Endodermal cell (in vitro differentiated cells): ENCODE measurements at regions not wholly inside any gene's neighbourhood (a gene's known extent, or its start where the extent isn't known, plus 50 kb on each side); places are given as distances from the start of the nearest gene placed in this dataset.

Experiments
- DNase-seq: peaks from one replicate; pipeline ENCODE4 v3.0.0-alpha.2; 2017
- H3K27ac ChIP-seq: 2 replicates; pipeline ENCODE4 v1.5.1; 2013; ENCODE audit warnings: mild to moderate bottlenecking, low read depth, low read length, moderate library complexity
- H3K27me3 ChIP-seq: 2 replicates; pipeline ENCODE4 v1.6.1; 2013; ENCODE audit warnings: mild to moderate bottlenecking, low read length, moderate library complexity; ENCODE audit not compliant: insufficient read depth, control insufficient read depth, poor library complexity, severe bottlenecking
- H3K36me3 ChIP-seq: 2 replicates; pipeline ENCODE4 v1.7.0; 2013; ENCODE audit warnings: mild to moderate bottlenecking, low read length, moderate library complexity; ENCODE audit not compliant: control insufficient read depth, insufficient read depth
- H3K4me1 ChIP-seq: one replicate; pipeline ENCODE4 v1.7.0; 2013; ENCODE audit warnings: low read length; ENCODE audit not compliant: control insufficient read depth, insufficient read depth
- H3K4me3 ChIP-seq: 2 replicates; pipeline ENCODE4 v1.5.1; 2013; ENCODE audit warnings: mild to moderate bottlenecking, low read length, moderate library complexity
- H3K9ac ChIP-seq: 2 replicates; pipeline ENCODE4 v1.6.1; 2013; ENCODE audit warnings: mild to moderate bottlenecking, low read length, moderate library complexity; ENCODE audit not compliant: poor library complexity, severe bottlenecking; ENCODE audit errors: extremely low read depth
- H3K9me3 ChIP-seq: 2 replicates; pipeline ENCODE4 v1.6.1; 2013; ENCODE audit warnings: mild to moderate bottlenecking, low read length, moderate library complexity; ENCODE audit not compliant: control insufficient read depth
- H3K27ac Mint-ChIP-seq: 2 replicates; pipeline ENCODE4 v1.8.0; 2020; ENCODE audit warnings: mixed read lengths
- H3K27me3 Mint-ChIP-seq: 2 replicates; pipeline ENCODE4 v1.8.0; 2021; ENCODE audit warnings: mild to moderate bottlenecking, mixed read lengths; ENCODE audit not compliant: insufficient read depth
- H3K36me3 Mint-ChIP-seq: 2 replicates; pipeline ENCODE4 v1.8.0; 2020; ENCODE audit warnings: low read depth, mixed read lengths
- H3K4me1 Mint-ChIP-seq: 2 replicates; pipeline ENCODE4 v1.8.0; 2020; ENCODE audit warnings: mixed read lengths
- H3K4me3 Mint-ChIP-seq: 2 replicates; pipeline ENCODE4 v1.8.0; 2020; ENCODE audit warnings: mild to moderate bottlenecking, moderate library complexity, mixed read lengths
- H3K9me3 Mint-ChIP-seq: 2 replicates; pipeline ENCODE4 v1.8.0; 2020; ENCODE audit warnings: mild to moderate bottlenecking, mixed read lengths
- WGBS, 2 experiments: methylation state at CpG; one replicate each; pipeline versions ENCODE4 v1.1.5 to v1.1.7; 2013; ENCODE audit warnings: missing lambda C conversion rate in 2 of 2, mixed read lengths in 1 of 2; ENCODE audit not compliant: insufficient coverage in 1 of 2, insufficient read length in 1 of 2; 5-methylcytosine and 5-hydroxymethylcytosine counted together
- TF ChIP-seq, protein P1 (sequence below): fragments of 200-600 bp; sonication (generic); conservative IDR thresholded peaks from 2 replicates; pipeline ENCODE4 v1.5.0; 2021; ENCODE audit warnings: antibody characterized with exemption, mild to moderate bottlenecking

DNA sequence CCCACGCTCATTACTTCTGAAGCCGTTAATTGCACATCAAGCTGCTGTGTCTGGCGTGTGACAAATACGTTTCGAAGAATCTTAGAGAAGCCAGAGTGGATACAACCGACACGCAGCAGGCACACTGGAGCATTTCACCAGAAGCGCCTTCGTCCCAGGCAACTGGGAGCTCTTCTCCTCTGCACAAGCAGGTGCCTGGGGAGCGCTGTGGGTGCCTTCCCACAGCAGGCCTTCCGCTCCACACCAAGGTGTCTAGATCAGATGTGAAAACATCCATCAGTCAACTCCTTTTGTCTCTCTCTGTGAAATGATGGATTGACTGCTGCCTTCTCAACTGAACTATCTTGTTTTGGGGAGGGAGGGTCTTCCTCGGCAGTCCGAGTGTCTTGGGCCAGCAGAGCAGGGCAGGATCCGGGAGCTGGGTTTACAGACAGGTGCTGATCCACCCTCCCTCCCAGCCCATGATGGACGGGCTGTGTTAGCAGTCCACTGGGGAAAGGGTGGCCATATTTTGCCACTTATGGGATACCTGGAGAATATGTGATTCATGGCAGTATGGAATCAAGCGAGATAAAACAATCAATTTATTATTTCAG is 326.3 kb downstream of the TCERG1L start:
- Mint-ChIP-seq H3K27me3 (no peaks in the 10 kb centered on the region), H3K36me3 (no peaks in the 10 kb centered on the region), H3K9me3 (peaks cover 7% of the 10 kb centered on the region), H3K27ac (no peak overlapping the region), H3K4me1 (no peaks in the 10 kb centered on the region), H3K4me3 (no peak overlapping the region)
- H3K27me3 ChIP-seq = no peaks in the 10 kb centered on the region
- TF ChIP-seq, protein P1, sequence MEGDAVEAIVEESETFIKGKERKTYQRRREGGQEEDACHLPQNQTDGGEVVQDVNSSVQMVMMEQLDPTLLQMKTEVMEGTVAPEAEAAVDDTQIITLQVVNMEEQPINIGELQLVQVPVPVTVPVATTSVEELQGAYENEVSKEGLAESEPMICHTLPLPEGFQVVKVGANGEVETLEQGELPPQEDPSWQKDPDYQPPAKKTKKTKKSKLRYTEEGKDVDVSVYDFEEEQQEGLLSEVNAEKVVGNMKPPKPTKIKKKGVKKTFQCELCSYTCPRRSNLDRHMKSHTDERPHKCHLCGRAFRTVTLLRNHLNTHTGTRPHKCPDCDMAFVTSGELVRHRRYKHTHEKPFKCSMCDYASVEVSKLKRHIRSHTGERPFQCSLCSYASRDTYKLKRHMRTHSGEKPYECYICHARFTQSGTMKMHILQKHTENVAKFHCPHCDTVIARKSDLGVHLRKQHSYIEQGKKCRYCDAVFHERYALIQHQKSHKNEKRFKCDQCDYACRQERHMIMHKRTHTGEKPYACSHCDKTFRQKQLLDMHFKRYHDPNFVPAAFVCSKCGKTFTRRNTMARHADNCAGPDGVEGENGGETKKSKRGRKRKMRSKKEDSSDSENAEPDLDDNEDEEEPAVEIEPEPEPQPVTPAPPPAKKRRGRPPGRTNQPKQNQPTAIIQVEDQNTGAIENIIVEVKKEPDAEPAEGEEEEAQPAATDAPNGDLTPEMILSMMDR = no peak
- H3K4me1 ChIP-seq = no peaks in the 10 kb centered on the region
- H3K4me3 ChIP-seq = no peak overlapping the region
- no peak overlapping the region for H3K9ac ChIP-seq
- peaks cover 9% of the 10 kb centered on the region for H3K9me3 ChIP-seq
- 93 to 94% methylated on average over 12 to 16 of the region's 16 CpGs for WGBS, 2 experiments
- no peak overlapping the region for H3K27ac ChIP-seq
- DNase-seq = no peak
- H3K36me3 ChIP-seq = no peaks in the 10 kb centered on the region

DNA sequence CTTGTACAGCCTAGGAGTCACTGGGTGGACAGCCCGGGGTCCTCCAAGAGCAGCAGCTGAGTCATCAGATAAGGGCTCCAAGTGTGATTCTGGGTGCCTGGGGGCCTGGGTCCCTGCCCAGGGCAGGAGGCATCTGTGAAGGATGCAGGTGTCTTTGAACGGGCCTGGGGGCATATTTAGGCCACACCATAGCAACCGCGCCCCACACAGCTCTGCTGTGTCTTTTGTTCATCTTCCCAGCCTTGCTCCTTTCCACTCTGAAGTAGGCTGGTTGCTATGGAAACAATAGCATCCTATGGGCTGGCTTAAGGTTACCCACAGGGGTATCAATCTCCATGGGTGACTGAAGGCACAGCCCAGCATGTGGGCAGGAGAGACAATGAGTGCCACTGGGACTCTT is 324.7 kb downstream of the TCERG1L start:
- no peak overlapping the region for H3K4me3 ChIP-seq
- H3K36me3 Mint-ChIP-seq = no peaks in the 10 kb centered on the region
- H3K36me3 ChIP-seq = no peaks in the 10 kb centered on the region
- no peaks in the 10 kb centered on the region for H3K27me3 Mint-ChIP-seq
- TF ChIP-seq, protein P1 = no peak
- no peaks in the 10 kb centered on the region for H3K4me1 ChIP-seq
- no peak overlapping the region for H3K27ac ChIP-seq
- peaks cover 9% of the 10 kb centered on the region for H3K9me3 ChIP-seq
- no peaks in the 10 kb centered on the region for H3K4me1 Mint-ChIP-seq
- no peak overlapping the region for H3K9ac ChIP-seq
- H3K27me3 ChIP-seq = no peaks in the 10 kb centered on the region
- peaks cover 7% of the 10 kb centered on the region for H3K9me3 Mint-ChIP-seq
- no peak for DNase-seq
- no peak overlapping the region for H3K27ac Mint-ChIP-seq
- 63 to 92% methylated on average over 2 to 4 of the region's 4 CpGs for WGBS, 2 experiments
- H3K4me3 Mint-ChIP-seq = no peak overlapping the region

DNA sequence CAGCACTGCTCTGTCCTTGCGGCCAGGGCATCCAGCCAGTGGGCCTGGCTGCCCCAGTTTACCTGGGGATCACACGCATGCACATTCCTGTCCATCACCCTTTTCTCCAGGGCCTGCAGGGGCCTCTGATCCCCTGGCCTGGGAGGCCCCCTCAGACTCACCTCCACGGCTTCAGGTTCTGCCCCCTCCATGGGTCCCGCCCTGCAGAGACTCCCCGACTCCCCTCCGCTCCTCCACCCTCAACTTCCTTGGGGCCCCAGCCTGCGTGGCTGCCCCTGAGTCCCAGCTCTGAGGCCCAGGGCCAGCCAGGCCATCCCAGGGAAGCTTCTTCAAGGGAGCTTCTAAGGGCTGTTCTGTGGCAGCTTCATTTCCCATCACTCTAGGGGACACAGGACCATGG is 324.1 kb downstream of the TCERG1L start:
- Histone ChIP-seq H3K27ac (no peak overlapping the region), H3K9ac (no peak overlapping the region), H3K36me3 (no peaks in the 10 kb centered on the region), H3K4me1 (no peaks in the 10 kb centered on the region), H3K9me3 (peaks cover 9% of the 10 kb centered on the region), H3K27me3 (no peaks in the 10 kb centered on the region), H3K4me3 (no peak overlapping the region)
- Mint-ChIP-seq H3K36me3 (no peaks in the 10 kb centered on the region), H3K9me3 (peaks cover 6% of the 10 kb centered on the region), H3K27me3 (no peaks in the 10 kb centered on the region), H3K4me3 (no peak overlapping the region), H3K4me1 (no peaks in the 10 kb centered on the region), H3K27ac (no peak overlapping the region)
- TF ChIP-seq, protein P1 = no peak
- DNase-seq = no peak
- 87 to 92% methylated on average over 3 to 7 of the region's 7 CpGs for WGBS, 2 experiments
